ENCODE measurements at regions not wholly inside any gene's neighbourhood (a gene's known extent, or its start where the extent isn't known, plus 50 kb on each side); places are given as distances from the start of the nearest gene placed in this dataset.

GRCh38 chr3:176106380-176106779 lies 1090.9 kb downstream of the TBL1XR1 start:
- TF ChIP-seq CTCF (conservative IDR thresholded peaks at IDR 0.05; ENCODE audit: low read depth, low read length) = no peak
- no peak for TF ChIP-seq EZH2 (IDR thresholded peaks at IDR 0.05; ENCODE audit: borderline replicate concordance, low read depth, low read length, poor library complexity, severe bottlenecking)
